Endothelial cell of umbilical vein (primary cell): ENCODE measurements at regions not wholly inside any gene's neighbourhood (a gene's known extent, or its start where the extent isn't known, plus 50 kb on each side); places are given as distances from the start of the nearest gene placed in this dataset.

ENCODE experiments used
- BruUV-seq: library from RNA; stranded (reverse); fragments of 400-500 nt; replicated peaks from 2 replicates; lab custom pipeline; 2021; lab: Mats Ljungman, UMichigan
- CTCF ChIA-PET: fragments of 300-600, 350-600 bp; sonication (Branson Sonifier 250); formaldehyde crosslinking; loops from one replicate; lab custom pipeline; 2021; ENCODE audit warnings: antibody characterized with exemption, inconsistent platforms; lab: Charles Lee
- POLR2A ChIA-PET: fragments of 300-600, 350-600 bp; sonication (Branson Sonifier 250); formaldehyde crosslinking; loops from one replicate; lab custom pipeline; 2021; ENCODE audit warnings: antibody characterized with exemption, inconsistent platforms; lab: Charles Lee
- DNase-seq: peaks from one replicate; pipeline ENCODE4 v3.0.0-alpha.2; 2011; ENCODE audit warnings: low read depth, low spot score
- FAIRE-seq: peaks from 2 replicates; lab custom pipeline; 2011; peaks lifted over from hg19 to GRCh38; lab: Jason Lieb, UNC
- H2AFZ ChIP-seq: 2 replicates; pipeline ENCODE4 v1.6.0; 2012; ENCODE audit warnings: low read depth, low read length, control low read depth, inconsistent platforms
- H3K27ac ChIP-seq: 2 replicates; pipeline ENCODE4 v1.5.1; 2011; ENCODE audit warnings: low read depth, mild to moderate bottlenecking, control low read depth, low read length, moderate library complexity; ENCODE audit not compliant: insufficient read depth
- H3K27me3 ChIP-seq, 2 experiments: 2 replicates each; pipeline versions ENCODE4 v1.6.0 to v1.6.1; 2011; ENCODE audit warnings: low read length in 2 of 2, mixed read lengths in 1 of 2; ENCODE audit not compliant: control insufficient read depth in 2 of 2, insufficient read depth in 2 of 2
- H3K36me3 ChIP-seq, 2 experiments: 2 replicates in 1 of 2; 3 replicates in 1 of 2; pipeline ENCODE4 v1.5.1; 2011; ENCODE audit warnings: low read length in 2 of 2, mild to moderate bottlenecking in 1 of 2, moderate library complexity in 1 of 2; ENCODE audit not compliant: control insufficient read depth in 2 of 2, insufficient read depth in 2 of 2; ENCODE audit errors: extremely low read depth in 1 of 2
- H3K4me1 ChIP-seq: 3 replicates; pipeline ENCODE4 v1.5.1; 2011; ENCODE audit warnings: mild to moderate bottlenecking, low read length; ENCODE audit not compliant: control insufficient read depth, insufficient read depth; ENCODE audit errors: extremely low read depth
- H3K4me2 ChIP-seq: 2 replicates; pipeline ENCODE4 v1.6.1; 2011; ENCODE audit warnings: low read length, control low read depth, mixed read lengths; ENCODE audit not compliant: insufficient read depth
- H3K4me3 ChIP-seq, 3 experiments: fragments of 200-600 bp in 1 of 3; sonication (generic), shearing (Covaris generic) in 1 of 3; replicated peaks in 1 of 3; 2 replicates each; pipeline ENCODE4 v1.5.1; 2011 to 2016; ENCODE audit warnings: control low read depth in 3 of 3, low read length in 3 of 3, mild to moderate bottlenecking in 2 of 3, inconsistent platforms in 1 of 3, low read depth in 1 of 3, moderate library complexity in 1 of 3; ENCODE audit not compliant: insufficient read depth in 1 of 3
- H3K79me2 ChIP-seq: 2 replicates; pipeline ENCODE4 v1.6.0; 2012; ENCODE audit warnings: low read length, inconsistent platforms; ENCODE audit not compliant: control insufficient read depth, insufficient read depth
- H3K9ac ChIP-seq: replicated peaks from 2 replicates; pipeline ENCODE3; 2011; ENCODE audit warnings: low read length, control low read depth; ENCODE audit not compliant: insufficient read depth; ENCODE audit errors: extremely low read depth
- H3K9me1 ChIP-seq: replicated peaks from 3 replicates; pipeline ENCODE4 v1.6.0; 2011; ENCODE audit warnings: mild to moderate bottlenecking, low read length; ENCODE audit not compliant: control insufficient read depth, insufficient read depth; ENCODE audit errors: extremely low read depth
- H3K9me3 ChIP-seq: replicated peaks from 2 replicates; pipeline ENCODE4 v1.5.1; 2012; ENCODE audit warnings: low read length, inconsistent platforms; ENCODE audit not compliant: control insufficient read depth, insufficient read depth
- H4K20me1 ChIP-seq: replicated peaks from 2 replicates; pipeline ENCODE3; 2011; ENCODE audit warnings: mild to moderate bottlenecking, low read length; ENCODE audit not compliant: control insufficient read depth, insufficient read depth; ENCODE audit errors: extremely low read depth
- EZH2 ChIP-seq: IDR thresholded peaks from 2 replicates; pipeline ENCODE4 v1.6.1; 2012; ENCODE audit warnings: borderline replicate concordance, low read depth, mild to moderate bottlenecking, moderate library complexity, low read length, inconsistent platforms; ENCODE audit not compliant: severe bottlenecking
- FOS ChIP-seq: IDR thresholded peaks from 2 replicates; pipeline ENCODE4 v1.6.1; 2011; ENCODE audit warnings: mild to moderate bottlenecking, low read length, moderate library complexity, borderline replicate concordance; ENCODE audit not compliant: insufficient read depth
- GATA2 ChIP-seq: IDR thresholded peaks from 2 replicates; pipeline ENCODE4 v1.7.0; 2011; ENCODE audit warnings: low read depth, mild to moderate bottlenecking, moderate library complexity, mixed read lengths, low read length; ENCODE audit not compliant: insufficient read length, insufficient read depth
- JUN ChIP-seq: IDR thresholded peaks from 2 replicates; pipeline ENCODE4 v1.6.1; 2011; ENCODE audit warnings: borderline replicate concordance, low read depth; ENCODE audit not compliant: insufficient read length, insufficient read depth
- MAX ChIP-seq: IDR thresholded peaks from 2 replicates; pipeline ENCODE4 v1.6.1; 2011; ENCODE audit not compliant: insufficient read depth, insufficient read length
- MYC ChIP-seq: IDR thresholded peaks from one replicate; pipeline ENCODE4 v1.6.1; 2011; ENCODE audit warnings: mild to moderate bottlenecking, low read depth, low read length
- POLR2A ChIP-seq: IDR thresholded peaks from 2 replicates; pipeline ENCODE4 v1.6.1; 2012; ENCODE audit warnings: low read depth, mild to moderate bottlenecking, control low read depth, low read length
- POLR2AphosphoS5 ChIP-seq: IDR thresholded peaks from 2 replicates; pipeline ENCODE4 v1.6.1; 2012; ENCODE audit warnings: low read depth, mild to moderate bottlenecking, control low read depth, low read length, moderate library complexity; ENCODE audit not compliant: insufficient read depth
- dilution Hi-C: fragments of 300-500 bp; cut with MboI; formaldehyde crosslinking; loops from one replicate; pipeline ENCODE4 v1.15.0; 2019; ENCODE audit warnings: low sequenced_read_pairs; ENCODE audit not compliant: extremely low pct_ligation_motif_present
- intact Hi-C: fragments of 100-400 bp; cut with micrococcal nuclease; formaldehyde crosslinking; loops from one replicate; pipeline ENCODE4 v1.10.0; 2022
- TF ChIP-seq, protein P1 (sequence below), 2 donors: IDR thresholded peaks; 1 replicate in 1 of 2; 2 replicates in 1 of 2; pipeline ENCODE4 v1.5.1; 2011; ENCODE audit warnings: low read length in 2 of 2, mild to moderate bottlenecking in 2 of 2, moderate library complexity in 2 of 2, control low read depth in 1 of 2, inconsistent platforms in 1 of 2, low read depth in 1 of 2; ENCODE audit not compliant: insufficient read depth in 1 of 2; ENCODE audit errors: extremely low read depth in 1 of 2

- Histone ChIP-seq H3K4me1 (no peaks in the 10 kb centered on the region), H3K9me1 (no peaks in the 10 kb centered on the region), H3K27ac (no peak overlapping the region), H3K27me3 (no peaks in the 10 kb centered on the region), H3K4me2 (no peak overlapping the region), H3K9ac (no peak overlapping the region), H4K20me1 (no peaks in the 10 kb centered on the region), H3K9me3 (no peaks in the 10 kb centered on the region), H3K36me3 (no peaks in the 10 kb centered on the region), H2AFZ (no peak overlapping the region), H3K79me2 (no peaks in the 10 kb centered on the region), H3K4me3 (no peak overlapping the region)
- TF ChIP-seq EZH2, result no peak
- TF ChIP-seq GATA2, result no peak
- TF ChIP-seq FOS, result no peak
- TF ChIP-seq MAX, result no peak
- TF ChIP-seq, protein P1, sequence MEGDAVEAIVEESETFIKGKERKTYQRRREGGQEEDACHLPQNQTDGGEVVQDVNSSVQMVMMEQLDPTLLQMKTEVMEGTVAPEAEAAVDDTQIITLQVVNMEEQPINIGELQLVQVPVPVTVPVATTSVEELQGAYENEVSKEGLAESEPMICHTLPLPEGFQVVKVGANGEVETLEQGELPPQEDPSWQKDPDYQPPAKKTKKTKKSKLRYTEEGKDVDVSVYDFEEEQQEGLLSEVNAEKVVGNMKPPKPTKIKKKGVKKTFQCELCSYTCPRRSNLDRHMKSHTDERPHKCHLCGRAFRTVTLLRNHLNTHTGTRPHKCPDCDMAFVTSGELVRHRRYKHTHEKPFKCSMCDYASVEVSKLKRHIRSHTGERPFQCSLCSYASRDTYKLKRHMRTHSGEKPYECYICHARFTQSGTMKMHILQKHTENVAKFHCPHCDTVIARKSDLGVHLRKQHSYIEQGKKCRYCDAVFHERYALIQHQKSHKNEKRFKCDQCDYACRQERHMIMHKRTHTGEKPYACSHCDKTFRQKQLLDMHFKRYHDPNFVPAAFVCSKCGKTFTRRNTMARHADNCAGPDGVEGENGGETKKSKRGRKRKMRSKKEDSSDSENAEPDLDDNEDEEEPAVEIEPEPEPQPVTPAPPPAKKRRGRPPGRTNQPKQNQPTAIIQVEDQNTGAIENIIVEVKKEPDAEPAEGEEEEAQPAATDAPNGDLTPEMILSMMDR (IDR thresholded peaks at IDR 0.05; ENCODE audit: extremely low read depth in 1 of 2, insufficient read depth in 1 of 2, low read depth in 1 of 2, low read length in 2 of 2), result no peak
- TF ChIP-seq POLR2A, result no peak
- no peak for TF ChIP-seq POLR2AphosphoS5
- TF ChIP-seq JUN, result no peak
- no peak for TF ChIP-seq MYC
- DNase-seq (no peak), FAIRE-seq (no peak)
- ChIA-PET POLR2A (no interaction called here), CTCF (interaction anchor here (0.9 kb wide), 1 partner anchor 15 kb away, joined by 3 read pairs; no protein-coding TSS in a partner anchor)
- BruUV-seq, result no TSS peak
- intact Hi-C loops (no loop called here), dilution Hi-C loops (no loop called here)
Measured at GRCh38 chr14:27025648-27026047, 427.8 kb upstream of the NOVA1 start.
